AG08396 (cell line): ENCODE measurements at regions not wholly inside any gene's neighbourhood (a gene's known extent, or its start where the extent isn't known, plus 50 kb on each side); places are given as distances from the start of the nearest gene placed in this dataset.
"Not testable (repeated sequence)": the region's sequence is repeated elsewhere in the genome, so short reads cannot be mapped to it uniquely, and the experiment has no call there.

ENCODE experiments used
- DNase-seq: peaks from one replicate; pipeline ENCODE4 v3.0.0; 2012; ENCODE audit warnings: low spot score, mixed read lengths

GRCh38 chr5:120345947-120346346, 118.2 kb upstream of the PRR16 start:
- no peak for DNase-seq

DNA sequence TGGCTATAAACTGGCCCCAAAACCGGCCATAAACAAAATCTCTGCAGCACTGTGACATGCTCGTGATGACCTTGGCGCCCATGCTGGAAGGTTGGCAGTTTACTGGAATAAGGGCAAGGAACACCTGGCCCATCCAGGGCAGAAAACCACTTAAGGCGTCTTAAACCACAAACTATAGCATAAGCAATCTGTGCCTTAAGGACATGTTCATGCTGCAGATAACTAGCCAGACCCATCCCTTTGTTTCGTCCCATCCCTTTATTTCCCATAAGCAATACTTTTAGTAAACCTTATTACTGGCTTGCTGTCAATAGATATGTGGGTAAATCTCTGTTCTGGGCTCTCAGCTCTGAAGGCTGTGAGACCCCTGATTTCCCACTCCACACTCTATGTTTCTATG, 113.0 kb upstream of the PRR16 start:
- not testable (repeated sequence) for DNase-seq

DNA sequence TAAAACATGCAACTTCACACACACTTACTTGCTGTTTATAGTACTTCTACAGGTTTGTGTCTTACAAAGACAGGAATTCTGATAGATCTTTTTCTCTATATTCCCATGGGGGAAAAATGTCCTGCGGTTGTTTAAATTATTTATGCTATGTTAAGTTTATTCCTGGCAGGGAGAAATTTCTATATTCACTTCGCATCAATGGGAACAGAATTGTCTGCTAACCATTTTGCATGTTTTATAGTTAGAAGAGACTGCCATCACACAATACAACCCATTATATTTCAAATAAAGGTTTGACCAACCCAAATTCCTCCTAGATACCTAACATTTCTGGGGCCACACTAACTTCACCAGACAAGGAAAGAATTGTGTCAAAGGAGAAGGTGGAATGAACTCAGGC, 110.0 kb upstream of the PRR16 start:
- DNase-seq: no peak

- DNase-seq: no peak
Measured at GRCh38 chr5:120358949-120359348, 105.2 kb upstream of the PRR16 start.

- no peak for DNase-seq
Measured at GRCh38 chr5:120361941-120362340, 102.2 kb upstream of the PRR16 start.

DNA sequence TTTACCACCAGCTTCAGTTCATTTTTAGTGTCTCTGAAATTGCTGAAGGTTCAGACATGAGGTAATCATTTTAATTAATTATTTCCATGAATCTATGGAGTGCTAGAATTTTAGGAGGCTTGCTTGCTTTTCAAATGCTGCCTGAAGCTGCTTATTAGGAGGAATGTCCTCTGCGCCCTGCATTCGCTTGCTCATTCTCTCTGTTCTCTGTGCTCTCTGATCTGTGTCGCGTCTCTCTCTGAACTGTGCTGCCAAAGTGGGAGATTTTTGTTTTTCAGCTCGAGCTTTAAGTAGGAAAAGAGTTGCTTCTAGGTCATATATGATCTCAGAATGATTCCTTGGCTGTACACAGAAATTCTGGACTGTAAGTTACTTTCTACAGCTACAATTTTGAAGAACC, 101.7 kb upstream of the PRR16 start:
- DNase-seq: no peak

DNA sequence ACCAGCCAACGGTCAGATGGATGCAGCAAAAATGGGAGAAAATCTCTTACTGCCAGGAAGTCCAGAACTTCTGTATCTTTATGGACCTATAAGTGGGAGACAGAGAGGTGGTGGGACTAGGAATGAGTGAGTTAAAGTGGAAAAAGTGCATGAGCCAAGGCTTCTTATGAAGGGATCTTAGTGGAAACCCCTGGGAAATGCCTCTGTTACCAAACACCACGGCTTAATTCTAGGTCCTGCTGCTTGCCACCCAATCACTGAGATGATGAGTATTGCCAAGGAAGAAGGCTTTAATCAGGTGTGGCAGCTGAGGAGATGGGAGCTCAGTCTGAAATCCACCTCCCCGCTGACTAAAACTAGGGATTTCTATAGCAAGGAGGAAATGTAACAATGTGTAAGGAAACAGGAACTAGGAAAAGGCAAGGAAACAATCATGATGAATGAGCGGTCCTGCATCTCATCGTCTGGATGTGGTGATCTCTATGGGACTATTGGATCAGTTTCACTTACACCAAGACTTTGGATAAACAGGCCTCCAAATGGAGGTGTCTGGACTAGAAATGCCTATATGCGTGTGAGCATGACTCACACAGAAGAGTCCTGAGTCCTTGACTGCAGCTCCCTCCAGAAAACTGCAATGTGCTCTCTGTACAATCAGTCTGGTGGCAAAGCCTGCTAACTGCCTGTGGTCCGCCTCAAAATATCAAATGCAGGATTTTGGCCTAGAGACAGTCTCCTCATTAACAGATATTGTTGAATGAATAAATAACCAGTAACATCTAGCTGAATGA, 98.2 kb upstream of the PRR16 start:
- DNase-seq: peak; percentile 21

GRCh38 chr5:120367896-120368634, 96.0 kb upstream of the PRR16 start:
- no peak for DNase-seq

DNA sequence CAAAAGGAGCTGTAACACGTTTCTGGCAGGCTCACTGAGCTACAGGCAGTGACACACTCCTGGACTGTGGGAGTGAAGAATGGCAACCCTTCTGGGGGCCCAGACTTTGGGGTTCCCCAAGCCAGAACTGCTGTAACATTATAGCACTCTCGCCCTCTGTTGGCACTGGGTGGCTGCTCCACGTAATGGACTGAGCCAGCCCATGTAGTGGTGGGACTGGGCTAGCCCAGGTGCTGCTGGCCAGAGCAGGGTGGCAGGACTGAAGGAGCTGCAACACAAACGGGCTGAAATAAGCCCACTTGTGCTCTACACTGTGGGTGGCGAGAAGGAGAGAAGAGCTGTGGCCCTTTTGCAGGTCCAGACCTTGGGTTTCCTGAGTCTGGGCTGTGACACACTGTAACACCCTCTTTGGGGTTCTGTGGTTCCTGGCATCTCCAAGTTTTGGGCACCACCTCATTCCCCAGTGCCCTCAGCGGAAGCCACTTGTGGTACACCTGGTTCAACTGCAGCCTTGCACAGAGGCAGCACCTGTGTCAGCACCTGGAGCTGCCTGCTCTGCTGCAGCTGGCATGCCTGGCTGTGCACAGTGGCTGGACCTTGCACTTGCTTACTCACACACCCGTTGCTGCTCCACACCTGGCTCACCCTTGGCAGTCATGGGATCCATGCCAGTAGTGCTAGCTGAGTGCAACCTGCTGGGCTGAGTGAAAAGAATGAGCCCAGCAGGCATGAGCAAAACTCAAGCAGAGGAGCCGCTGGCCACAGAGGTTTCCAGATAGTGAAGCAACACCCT, 95.0 kb upstream of the PRR16 start:
- DNase-seq: no peak

DNA sequence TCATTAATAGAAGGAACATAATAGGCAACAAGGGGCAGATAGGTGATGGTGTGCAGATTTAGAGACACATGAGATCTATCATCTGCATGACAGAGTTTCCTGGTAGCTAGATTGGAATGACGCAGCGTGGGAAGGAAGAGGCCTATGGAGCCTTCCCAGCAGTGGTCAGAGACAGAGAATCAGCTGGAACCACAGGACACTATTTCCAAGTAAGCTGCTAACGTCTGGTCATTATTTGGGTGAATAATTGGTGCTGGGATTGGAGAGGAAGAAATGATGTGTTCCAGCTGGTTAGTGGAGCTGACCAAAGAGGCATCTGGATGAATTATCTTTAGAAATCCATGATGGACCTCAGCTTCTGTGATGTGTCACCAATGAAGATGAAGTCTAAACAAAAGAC, 91.2 kb upstream of the PRR16 start:
- DNase-seq: no peak

GRCh38 chr5:120375248-120375647, 88.9 kb upstream of the PRR16 start:
- no peak for DNase-seq

GRCh38 chr5:120380644-120381043, 83.5 kb upstream of the PRR16 start:
- no peak for DNase-seq

- no peak for DNase-seq
Measured at GRCh38 chr5:120382833-120383232, 81.3 kb upstream of the PRR16 start.

GRCh38 chr5:120386981-120387380, 77.1 kb upstream of the PRR16 start:
- no peak for DNase-seq

DNA sequence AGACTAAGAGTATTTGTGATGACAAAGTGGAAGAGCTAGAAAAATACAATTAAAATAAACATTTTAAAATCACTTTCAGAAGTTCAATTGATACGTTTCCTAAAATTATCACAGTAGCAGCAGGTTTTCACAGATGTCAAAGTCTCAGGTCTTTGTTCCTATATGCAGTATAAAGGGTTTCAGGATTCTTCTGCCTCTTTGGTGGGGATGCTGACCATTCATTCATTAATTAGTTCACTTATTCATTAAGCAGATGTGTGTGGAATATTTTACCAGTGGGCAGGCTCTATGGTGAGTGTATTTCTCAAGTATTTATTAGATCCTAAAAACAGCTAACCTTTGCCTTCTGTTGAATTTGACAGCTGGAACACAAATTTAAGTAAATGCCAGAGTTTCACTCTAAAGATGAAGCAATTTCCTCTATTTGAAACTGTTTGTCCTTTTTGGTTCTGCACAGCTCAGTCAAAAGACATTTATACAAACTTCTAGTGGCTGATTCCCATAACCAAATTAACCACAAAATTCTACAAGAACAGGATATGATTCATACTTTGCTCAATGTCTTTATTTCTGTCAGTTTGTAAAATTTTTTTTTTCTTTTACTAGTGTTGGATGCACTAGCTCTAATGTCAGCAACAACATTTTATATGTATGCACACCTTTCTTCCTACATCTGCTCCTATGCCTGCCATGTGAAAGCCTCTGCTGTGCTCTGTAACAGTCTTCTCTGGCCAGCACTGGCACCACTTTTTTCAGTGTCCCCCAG, 75.9 kb upstream of the PRR16 start:
- DNase-seq: peak; percentile 57

DNA sequence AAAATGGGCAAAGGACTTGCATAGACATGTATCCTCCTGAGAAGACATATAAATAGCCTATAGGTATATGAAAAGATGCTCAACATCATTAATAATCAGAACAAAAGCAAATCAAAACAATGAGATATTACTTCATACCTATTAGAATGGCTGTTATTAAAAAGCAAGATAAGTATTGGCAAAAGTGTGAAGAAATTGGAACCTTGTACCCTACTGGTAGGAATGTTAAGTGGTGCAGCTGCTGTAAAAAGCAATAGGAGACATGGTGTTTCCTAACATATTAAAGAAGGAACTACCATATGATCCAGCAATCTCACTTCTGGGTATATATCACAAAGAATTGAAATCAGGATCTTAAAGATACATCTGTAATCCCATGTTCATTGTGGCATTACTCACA, 69.8 kb upstream of the PRR16 start:
- no peak for DNase-seq

DNA sequence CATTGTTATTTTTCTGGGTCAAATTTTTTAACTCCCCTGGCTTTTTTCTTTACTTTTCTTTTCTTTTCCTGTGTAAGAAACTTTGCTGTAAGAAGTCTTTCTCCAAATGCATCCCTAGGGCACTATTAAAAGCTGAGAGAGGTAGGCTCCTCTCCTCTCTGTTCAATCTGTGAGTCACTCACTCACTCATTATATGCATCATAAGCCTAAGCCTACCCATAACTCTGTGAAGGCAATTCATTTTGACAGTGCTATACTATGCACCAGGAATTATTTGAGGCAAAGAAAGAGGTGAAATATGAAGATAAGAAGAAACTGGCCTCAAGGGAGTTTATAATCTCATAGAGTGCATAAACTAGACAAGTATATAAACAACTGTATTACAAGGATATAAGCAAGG, 67.9 kb upstream of the PRR16 start:
- DNase-seq: no peak

DNA sequence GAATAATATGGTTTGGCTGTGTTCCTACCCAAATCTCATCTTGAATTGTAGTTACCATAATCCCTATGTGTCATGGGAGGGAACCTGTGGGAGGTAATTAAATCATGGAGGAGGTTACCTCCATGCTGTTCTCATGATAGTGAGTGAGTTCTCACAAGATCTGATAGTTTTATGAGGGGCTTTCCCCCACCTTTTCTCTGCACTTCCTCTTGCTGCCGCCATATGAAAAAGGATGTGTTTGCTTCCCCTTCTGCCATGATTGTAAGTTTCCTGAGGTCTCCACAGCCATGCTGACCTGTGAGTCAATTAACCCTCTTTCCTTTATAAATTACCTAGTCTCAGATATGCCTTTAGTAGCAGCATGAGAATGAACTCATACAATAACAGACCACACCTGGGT, 63.7 kb upstream of the PRR16 start:
- no peak for DNase-seq

GRCh38 chr5:120402606-120403005, 61.5 kb upstream of the PRR16 start:
- no peak for DNase-seq

GRCh38 chr5:120405286-120405864, 58.7 kb upstream of the PRR16 start:
- peak; percentile 35 for DNase-seq

DNA sequence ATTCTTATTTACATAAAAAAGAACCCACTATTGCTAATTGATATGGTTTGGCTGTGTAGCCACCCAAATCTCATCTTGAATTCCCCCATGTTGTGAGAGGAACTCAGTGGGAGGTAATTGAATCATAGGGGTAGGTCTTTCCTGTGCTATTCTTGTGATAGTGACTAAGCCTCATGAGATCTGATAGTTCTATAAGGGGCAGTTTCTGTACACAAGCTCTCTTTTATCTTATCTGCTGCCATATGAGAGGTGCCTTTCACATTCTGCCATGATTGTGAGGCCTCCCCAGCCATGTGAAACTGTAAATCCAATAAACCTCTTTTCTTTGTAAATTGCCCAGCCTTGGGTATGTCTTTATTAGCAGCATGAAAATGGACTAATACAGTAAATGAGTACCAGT, 58.2 kb upstream of the PRR16 start:
- no peak for DNase-seq

DNA sequence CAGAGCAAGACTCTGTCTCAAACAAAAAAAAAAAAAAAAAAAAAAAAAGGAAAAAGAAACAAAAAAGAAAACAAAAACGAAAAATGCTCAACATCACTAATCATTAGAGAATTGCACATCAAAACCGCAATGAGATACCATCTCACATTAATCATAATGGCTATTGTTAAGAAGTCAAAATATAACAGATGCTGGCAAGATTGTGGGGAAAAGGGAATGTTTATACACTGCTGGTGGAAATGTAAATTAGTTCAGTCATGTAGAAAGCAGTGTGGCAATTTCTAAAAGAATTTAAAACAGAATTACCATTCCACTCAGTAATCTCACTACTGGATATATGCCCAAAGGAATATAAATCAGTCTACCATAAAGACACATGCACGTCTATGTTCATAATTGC, 50.4 kb upstream of the PRR16 start:
- DNase-seq: no peak
